HG03025 (cell line): ENCODE measurements at regions not wholly inside any gene's neighbourhood (a gene's known extent, or its start where the extent isn't known, plus 50 kb on each side); places are given as distances from the start of the nearest gene placed in this dataset.

Experiments used
- ATAC-seq: cut with Tn5 transposase; IDR thresholded peaks from one replicate; pipeline ENCODE4 v1.9.1; 2021; ENCODE audit warnings: mild to moderate bottlenecking, moderate library complexity; ENCODE audit not compliant: unreplicated experiment, low FRiP score

DNA sequence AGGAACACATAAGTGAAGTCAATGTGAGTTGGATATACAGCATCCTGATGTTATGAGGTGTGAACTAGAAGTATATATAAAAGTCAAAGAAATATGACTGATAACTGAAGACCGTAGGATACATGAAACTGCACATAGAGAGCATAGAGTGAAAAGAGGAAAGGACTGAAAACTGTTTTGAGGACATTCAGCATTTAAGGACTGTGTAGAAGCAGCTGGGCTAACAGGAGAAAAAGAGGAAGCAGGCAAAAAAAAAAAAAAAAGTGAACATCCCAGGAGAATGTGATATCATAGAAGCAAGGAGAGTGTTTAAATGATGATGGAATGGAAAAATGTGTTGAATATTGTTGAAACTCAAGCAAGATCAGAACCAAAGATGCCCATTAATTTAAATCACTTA is 363.5 kb downstream of the PCDH20 start:
- no peak for ATAC-seq

GRCh38 chr13:61045251-61045650 is 370.4 kb downstream of the PCDH20 start:
- no peak for ATAC-seq

GRCh38 chr13:61040181-61040580 is 375.5 kb downstream of the PCDH20 start:
- no peak for ATAC-seq

- ATAC-seq: no peak
Measured at GRCh38 chr13:61039302-61039701, 376.3 kb downstream of the PCDH20 start.

DNA sequence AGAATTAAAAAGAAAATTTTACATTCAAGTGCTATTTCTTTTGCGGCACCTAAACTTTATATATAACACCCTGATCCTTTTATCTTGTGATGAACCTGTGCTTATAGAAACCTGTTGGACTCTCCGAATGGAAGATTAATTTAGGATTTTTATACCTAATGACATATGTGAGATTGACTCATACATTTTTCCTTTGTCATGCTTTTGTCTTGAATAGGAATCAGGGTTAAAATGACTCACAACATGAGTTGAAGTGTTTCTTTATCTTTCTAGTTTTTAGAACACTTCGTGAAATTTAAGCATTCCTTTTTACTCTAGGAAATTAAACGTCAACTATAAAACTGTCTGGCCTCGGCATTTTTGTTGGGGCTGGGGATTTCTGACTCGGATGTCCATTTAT is 378.9 kb downstream of the PCDH20 start:
- ATAC-seq: no peak

GRCh38 chr13:61030445-61030844 is 385.2 kb downstream of the PCDH20 start:
- no peak for ATAC-seq

- no peak for ATAC-seq
Measured at GRCh38 chr13:61029064-61029463, 386.6 kb downstream of the PCDH20 start.

DNA sequence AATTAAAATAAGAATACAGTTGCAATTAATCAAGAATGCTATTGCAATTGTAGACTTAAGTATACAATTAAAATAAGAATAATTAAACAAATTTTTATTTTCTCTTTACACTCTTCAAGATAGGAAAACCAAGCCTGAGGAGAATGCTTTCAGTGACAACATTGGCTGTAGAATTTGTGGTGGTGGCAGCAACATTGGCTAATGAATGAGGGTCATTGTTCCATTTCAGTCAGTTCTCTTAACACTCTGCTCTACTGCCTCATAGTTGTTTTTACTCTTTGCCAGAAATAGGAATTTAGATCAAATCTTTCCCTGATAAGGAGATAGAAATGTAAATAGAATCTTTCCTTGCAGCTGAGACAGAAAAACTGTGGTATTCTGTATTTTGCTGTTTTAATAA is 391.6 kb downstream of the PCDH20 start:
- no peak for ATAC-seq

- ATAC-seq: no peak
Measured at GRCh38 chr13:61021838-61022237, 393.8 kb downstream of the PCDH20 start.

GRCh38 chr13:61013796-61014195 is 401.9 kb downstream of the PCDH20 start:
- no peak for ATAC-seq

GRCh38 chr13:61010358-61010757 is 405.3 kb downstream of the PCDH20 start:
- no peak for ATAC-seq

- ATAC-seq: no peak
Measured at GRCh38 chr13:61002686-61003085, 413.0 kb downstream of the PCDH20 start.

GRCh38 chr13:60990032-60990733 is 425.5 kb downstream of the PCDH20 start:
- no peak for ATAC-seq

GRCh38 chr13:60986301-60986700 is 429.3 kb downstream of the PCDH20 start:
- no peak for ATAC-seq

GRCh38 chr13:60981407-60981806 is 434.2 kb downstream of the PCDH20 start:
- no peak for ATAC-seq

DNA sequence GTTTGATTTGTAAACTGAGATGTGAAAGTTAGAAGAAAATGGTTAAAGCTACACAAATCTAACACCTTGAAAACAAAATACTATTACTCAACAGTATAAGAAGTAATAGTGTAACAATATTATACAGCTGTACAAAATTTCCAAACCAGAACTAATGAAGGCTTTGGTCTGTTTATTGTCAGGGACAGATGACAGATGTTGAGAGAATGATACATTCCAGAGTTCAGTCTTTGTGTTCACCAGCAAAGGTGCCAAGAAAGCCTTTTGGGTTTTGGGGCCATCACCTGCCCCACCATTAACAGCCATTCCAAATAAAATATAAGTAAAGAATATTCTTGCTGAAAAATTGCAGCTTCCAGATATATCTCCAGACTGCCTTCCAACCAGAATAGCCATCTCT is 439.3 kb downstream of the PCDH20 start:
- ATAC-seq: no peak

- ATAC-seq: no peak
Measured at GRCh38 chr13:60974296-60974695, 441.4 kb downstream of the PCDH20 start.

DNA sequence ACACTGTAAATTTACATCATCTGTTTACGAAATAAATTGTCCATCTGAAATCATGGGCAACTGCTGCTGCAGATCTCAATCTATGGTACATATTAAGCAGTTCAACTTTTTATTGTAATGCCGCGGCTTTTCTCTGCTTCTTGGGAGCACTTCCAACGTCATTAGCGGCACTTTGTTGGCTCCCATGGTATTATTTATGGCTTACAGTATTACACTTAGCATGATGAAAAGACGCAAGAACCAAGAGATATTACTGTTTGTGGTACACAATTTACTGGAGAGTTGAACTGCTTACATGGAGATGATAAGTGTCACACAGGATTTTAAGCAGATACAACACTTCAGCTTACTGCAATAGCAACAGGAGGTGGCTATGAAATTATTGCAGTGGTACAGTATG is 442.1 kb downstream of the PCDH20 start:
- no peak for ATAC-seq

DNA sequence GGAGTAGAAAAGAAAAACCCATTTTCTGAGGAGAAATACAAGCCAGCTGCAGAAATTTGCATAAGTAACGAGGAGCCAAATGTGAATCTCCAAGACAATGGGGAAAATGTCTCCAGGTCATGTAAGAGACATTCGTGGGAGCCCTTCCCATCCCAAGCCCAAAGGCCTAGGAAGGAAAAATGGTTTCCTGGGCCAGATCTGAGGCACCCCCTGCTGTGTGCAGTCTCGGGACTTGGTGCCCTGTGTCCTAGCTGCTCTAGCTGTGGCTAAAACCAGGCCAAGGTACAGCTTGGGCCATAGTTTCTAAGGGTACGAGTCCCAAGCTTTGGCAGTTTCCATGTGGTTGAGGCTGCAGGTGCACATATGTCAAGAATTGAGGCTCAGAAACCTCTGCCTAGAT is 444.9 kb downstream of the PCDH20 start:
- ATAC-seq: no peak

DNA sequence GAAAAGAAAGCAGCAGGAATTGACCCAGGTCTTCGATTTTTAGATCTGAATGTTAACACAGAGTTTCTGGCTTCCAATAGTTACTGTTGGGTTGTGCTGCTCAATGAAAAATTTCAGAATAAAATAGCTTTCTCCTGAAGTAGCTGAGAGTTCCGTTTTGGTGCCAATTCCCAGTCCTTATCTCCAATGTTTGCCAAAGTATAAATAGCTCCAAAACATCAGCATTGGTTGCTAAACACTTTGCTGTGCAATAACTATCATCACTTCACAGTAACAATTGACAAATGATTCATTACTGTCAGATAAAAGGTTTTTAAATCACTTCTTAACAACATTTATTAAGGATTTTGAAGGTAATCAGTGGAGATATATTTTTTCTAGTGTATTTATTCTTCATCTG is 446.0 kb downstream of the PCDH20 start:
- ATAC-seq: no peak

- no peak for ATAC-seq
Measured at GRCh38 chr13:60959427-60959826, 456.2 kb downstream of the PCDH20 start.

DNA sequence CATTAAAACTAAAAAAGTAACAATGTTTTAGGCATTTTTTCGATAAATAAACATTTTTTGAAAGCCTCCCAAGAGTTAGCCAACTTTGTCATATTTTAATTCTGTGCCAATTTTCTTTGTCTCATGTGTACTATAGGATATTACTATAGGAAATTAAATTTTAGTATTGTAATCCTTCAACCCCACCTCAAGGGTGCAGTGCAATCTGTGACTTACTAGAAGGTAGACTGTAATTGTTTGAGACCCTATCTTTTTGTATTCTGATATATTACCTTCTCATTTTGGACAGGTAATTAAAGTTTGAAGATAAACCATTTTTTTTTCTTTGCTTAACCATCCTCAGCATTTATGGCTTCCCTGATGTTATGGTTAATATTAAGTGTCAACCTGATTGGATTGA is 457.8 kb downstream of the PCDH20 start:
- ATAC-seq: no peak

- ATAC-seq: no peak
Measured at GRCh38 chr13:60945396-60945795, 470.3 kb downstream of the PCDH20 start.
